ENCODE measurements at regions not wholly inside any gene's neighbourhood (a gene's known extent, or its start where the extent isn't known, plus 50 kb on each side); places are given as distances from the start of the nearest gene placed in this dataset.

GRCh38 chr20:1827974-1828785 lies 67.0 kb upstream of the SIRPA start (continued):
- TF ChIP-seq KIAA2018 (CRISPR knock-in tag; IDR thresholded peaks at IDR 0.05; ENCODE audit: borderline replicate concordance) (no peak), ZNF274 (CRISPR knock-in tag; IDR thresholded peaks at IDR 0.05) (peak; percentile 18; the same call in 1 of the 2 replicates), NCOA2 (CRISPR knock-in tag; IDR thresholded peaks at IDR 0.05) (peak; percentile 72), ZBTB7A (CRISPR knock-in tag; IDR thresholded peaks at IDR 0.05) (peak; percentile 68; the same call in 1 of the 2 replicates), ZBTB3 (CRISPR knock-in tag; IDR thresholded peaks at IDR 0.05; ENCODE audit: borderline replicate concordance, low read depth) (no peak), ZBTB7B (CRISPR knock-in tag; IDR thresholded peaks at IDR 0.05) (peak; percentile 81), CREM (IDR thresholded peaks at IDR 0.05) (peak; percentile 52), CREM (CRISPR knock-in tag; IDR thresholded peaks at IDR 0.05) (no peak), TBX3 (IDR thresholded peaks at IDR 0.05; ENCODE audit: borderline replicate concordance) (peak; percentile 61; the same call in 1 of the 2 replicates), ZNF816 (CRISPR knock-in tag; IDR thresholded peaks at IDR 0.05; ENCODE audit: borderline replicate concordance) (no peak), U2AF2 (IDR thresholded peaks at IDR 0.05; ENCODE audit: low read depth, low read length) (peak; percentile 49; the same call in 1 of the 2 replicates), RXRB (CRISPR knock-in tag; IDR thresholded peaks at IDR 0.05; ENCODE audit: borderline replicate concordance) (peak; percentile 45; the same call in 1 of the 2 replicates), EZH2 (conservative IDR thresholded peaks at IDR 0.05; ENCODE audit: low read depth, low read length) (no peak), SIN3A (IDR thresholded peaks at IDR 0.05; ENCODE audit: borderline replicate concordance, low read depth, low read length) (0 out of 2 replicates have a peak, but pooled peaks have one; percentile 50), DRAP1 (CRISPR knock-in tag; IDR thresholded peaks at IDR 0.05) (peak; percentile 66), ZMYM3 (CRISPR knock-in tag; IDR thresholded peaks at IDR 0.05) (no peak; the same call in none of the 2 replicates), GTF2F1 (IDR thresholded peaks at IDR 0.05; ENCODE audit: low read length) (no peak), ARNT (IDR thresholded peaks at IDR 0.05) (no peak), CBX5 (CRISPR knock-in tag; IDR thresholded peaks at IDR 0.05; ENCODE audit: borderline replicate concordance) (peak; percentile 73; the same call in 1 of the 2 replicates), FOXM1 (CRISPR knock-in tag; IDR thresholded peaks at IDR 0.05) (no peak)
- TF ChIP-seq, protein P1, sequence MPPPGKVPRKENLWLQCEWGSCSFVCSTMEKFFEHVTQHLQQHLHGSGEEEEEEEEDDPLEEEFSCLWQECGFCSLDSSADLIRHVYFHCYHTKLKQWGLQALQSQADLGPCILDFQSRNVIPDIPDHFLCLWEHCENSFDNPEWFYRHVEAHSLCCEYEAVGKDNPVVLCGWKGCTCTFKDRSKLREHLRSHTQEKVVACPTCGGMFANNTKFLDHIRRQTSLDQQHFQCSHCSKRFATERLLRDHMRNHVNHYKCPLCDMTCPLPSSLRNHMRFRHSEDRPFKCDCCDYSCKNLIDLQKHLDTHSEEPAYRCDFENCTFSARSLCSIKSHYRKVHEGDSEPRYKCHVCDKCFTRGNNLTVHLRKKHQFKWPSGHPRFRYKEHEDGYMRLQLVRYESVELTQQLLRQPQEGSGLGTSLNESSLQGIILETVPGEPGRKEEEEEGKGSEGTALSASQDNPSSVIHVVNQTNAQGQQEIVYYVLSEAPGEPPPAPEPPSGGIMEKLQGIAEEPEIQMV (CRISPR knock-in tag; IDR thresholded peaks at IDR 0.05; ENCODE audit: low read depth), result no peak

Data from HepG2 (cell line).